Lower leg skin (tissue), 4 donors: ENCODE measurements at regions not wholly inside any gene's neighbourhood (a gene's known extent, or its start where the extent isn't known, plus 50 kb on each side); places are given as distances from the start of the nearest gene placed in this dataset.
"Not testable (repeated sequence)": the region's sequence is repeated elsewhere in the genome, so short reads cannot be mapped to it uniquely, and the experiment has no call there.

Experiments used
- DNase-seq, 2 donors: peaks; one replicate each; pipeline ENCODE4 v3.0.0-alpha.2; 2019; ENCODE audit warnings: low spot score in 2 of 2
- H3K4me3 ChIP-seq: fragments of 200-600 bp; sonication (generic); 2 replicates; pipeline ENCODE4 v1.5.1; 2017; ENCODE audit warnings: mild to moderate bottlenecking, low read depth; ENCODE audit not compliant: poor library complexity, severe bottlenecking
- CTCF ChIP-seq, 3 donors: fragments of 450-650 bp; IDR thresholded peaks; one replicate each; pipeline ENCODE4 v1.5.1; 2016; ENCODE audit warnings: antibody characterized with exemption in 3 of 3, mild to moderate bottlenecking in 3 of 3, moderate library complexity in 2 of 3
- POLR2A ChIP-seq, 2 donors: fragments of 450-650 bp; IDR thresholded peaks; one replicate each; pipeline ENCODE4 v1.6.1; 2016 to 2017; ENCODE audit warnings: antibody characterized with exemption in 2 of 2, mild to moderate bottlenecking in 1 of 2, moderate library complexity in 1 of 2
- WGBS, 2 donors: methylation state at CpG; one replicate each; pipeline ENCODE4 v1.1.5; 2018; 5-methylcytosine and 5-hydroxymethylcytosine counted together
- intact Hi-C: fragments of 100-400 bp; cut with DNase I; formaldehyde crosslinking; loops from one replicate; pipeline ENCODE4 v1.15.0; 2023; ENCODE audit warnings: low total_unique reads

DNA sequence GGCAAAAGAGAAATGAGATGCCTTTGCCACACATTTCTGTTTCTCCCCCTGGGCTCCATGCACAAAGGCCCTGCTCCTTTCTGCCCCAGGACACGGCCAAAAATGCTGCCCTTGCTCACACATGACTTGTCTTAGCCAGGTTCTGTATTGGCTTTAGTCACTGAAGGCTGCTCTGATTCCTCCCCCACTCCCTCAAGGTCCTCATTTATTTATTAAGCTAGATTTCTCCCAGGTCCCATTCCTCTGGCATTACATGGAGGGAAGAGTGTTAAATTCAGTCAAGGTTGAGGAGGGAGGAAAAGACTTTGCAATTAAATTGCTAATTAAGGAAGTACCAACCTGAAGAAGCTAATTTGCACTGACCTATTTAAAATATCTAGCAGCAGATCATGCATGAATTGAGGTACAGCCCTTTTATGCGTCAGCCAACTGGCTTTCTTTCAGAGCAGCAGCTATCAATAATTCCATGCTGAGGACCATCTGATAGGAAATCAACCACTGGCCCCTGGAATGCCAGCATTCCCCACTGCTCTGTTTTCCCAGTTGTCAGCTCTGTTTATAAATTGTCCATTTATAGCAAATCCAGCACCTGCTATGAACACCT lies 81.2 kb upstream of the MAP3K1 start:
- no peak for TF ChIP-seq POLR2A (IDR thresholded peaks at IDR 0.05)
- no peak for TF ChIP-seq CTCF (IDR thresholded peaks at IDR 0.05)
- H3K4me3 ChIP-seq: no peak overlapping the region
- 39 to 42% methylated on average over 2 of the region's 2 CpGs for WGBS, 2 donors
- intact Hi-C loops: no loop called here
- no peak for DNase-seq

DNA sequence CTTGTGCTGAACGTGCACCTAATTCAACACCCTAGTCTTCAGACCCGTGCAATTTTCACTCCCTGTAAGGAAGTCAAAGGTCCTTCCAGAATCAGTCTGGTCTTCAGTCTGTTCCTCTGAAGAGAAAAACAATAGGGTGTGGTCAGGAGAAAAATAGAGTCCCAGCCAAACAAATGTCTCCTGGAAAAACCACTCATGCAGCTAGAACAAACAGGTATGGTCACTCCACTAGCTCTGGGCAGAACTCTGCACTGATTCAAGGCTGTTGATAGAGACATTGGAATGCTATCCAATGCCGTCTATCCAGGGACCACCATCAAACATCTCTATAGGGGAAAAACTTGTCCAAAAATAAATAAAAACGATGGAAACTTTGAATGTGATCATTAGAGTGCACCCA lies 81.8 kb upstream of the MAP3K1 start:
- intact Hi-C loops: no loop called here
- WGBS, 2 donors: 57 to 72% methylated on average over 4 of the region's 4 CpGs
- no peak overlapping the region for H3K4me3 ChIP-seq
- no peak for DNase-seq
- TF ChIP-seq CTCF (IDR thresholded peaks at IDR 0.05) (no peak), POLR2A (IDR thresholded peaks at IDR 0.05) (no peak)

GRCh38 chr5:56732121-56732520 lies 83.2 kb upstream of the MAP3K1 start:
- intact Hi-C loops: no loop called here
- H3K4me3 ChIP-seq: no peak overlapping the region
- WGBS, 2 donors: 55 to 58% methylated on average over 6 of the region's 6 CpGs

GRCh38 chr5:56731473-56731872 lies 83.9 kb upstream of the MAP3K1 start:
- WGBS, 2 donors: 96% methylated on average over 2 of the region's 2 CpGs
- DNase-seq, intact Hi-C loops, H3K4me3 ChIP-seq: not testable (repeated sequence)

More at GRCh38 chr5:56732121-56732520, 83.2 kb upstream of the MAP3K1 start:
- DNase-seq: no peak
- TF ChIP-seq POLR2A (IDR thresholded peaks at IDR 0.05): no peak
- TF ChIP-seq CTCF (IDR thresholded peaks at IDR 0.05): no peak

DNA sequence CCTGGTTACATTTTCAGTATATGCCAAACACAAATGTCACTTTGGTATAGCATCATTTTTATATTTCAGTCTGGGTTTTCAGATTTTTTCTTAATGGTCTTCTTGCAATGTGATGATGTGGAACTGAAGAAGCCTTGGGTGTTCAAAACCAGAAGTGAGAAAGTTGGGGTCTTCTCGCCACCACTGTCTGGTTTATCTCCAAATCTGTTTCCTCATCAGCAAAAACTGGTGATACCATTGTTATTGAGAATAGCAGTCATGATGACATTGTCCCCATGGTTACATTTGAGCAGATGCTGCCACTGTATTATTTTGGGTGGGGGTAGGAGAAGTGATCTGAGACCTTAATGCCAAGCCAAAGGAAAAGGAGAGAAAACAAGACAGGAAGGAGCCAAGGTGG lies 85.9 kb upstream of the MAP3K1 start:
- no peak for TF ChIP-seq CTCF (IDR thresholded peaks at IDR 0.05)
- no peak for TF ChIP-seq POLR2A (IDR thresholded peaks at IDR 0.05)
- WGBS, 2 donors: 82 to 85% methylated on average over 1 of the region's 1 CpG
- intact Hi-C loops: no loop called here

DNA sequence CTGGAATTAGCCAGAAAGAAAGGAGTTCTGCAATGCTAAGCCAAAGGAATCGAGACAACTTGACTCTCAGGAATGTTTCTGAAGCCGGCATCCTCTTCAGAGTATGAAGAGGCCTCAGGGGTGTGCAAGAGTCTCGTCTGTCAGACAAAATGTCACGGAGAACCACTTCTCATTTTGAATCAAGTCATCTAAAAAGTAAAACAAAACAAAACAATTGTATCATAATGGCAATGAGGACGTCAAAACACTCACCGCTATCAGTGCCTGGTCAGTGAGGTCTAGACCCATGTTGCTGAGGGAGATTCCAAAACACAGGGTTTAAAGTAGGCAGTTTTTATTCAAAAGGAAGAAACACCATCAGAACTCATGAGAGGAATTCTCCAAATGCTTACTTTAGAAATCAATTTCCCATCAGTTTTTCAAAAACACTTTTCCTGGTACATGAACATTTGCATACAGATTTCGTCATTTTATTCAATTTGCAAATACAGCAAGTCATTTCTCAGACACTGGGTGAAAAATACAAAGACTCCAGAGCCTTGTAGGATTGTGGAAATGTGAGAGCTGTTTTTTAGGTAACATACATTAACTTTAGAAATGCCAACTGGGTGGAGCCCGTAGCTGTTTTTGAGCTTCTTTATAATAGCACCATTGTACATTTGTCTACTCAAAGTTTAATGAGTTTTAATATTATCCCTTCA lies 89.5 kb upstream of the MAP3K1 start:
- TF ChIP-seq POLR2A (IDR thresholded peaks at IDR 0.05): no peak
- TF ChIP-seq CTCF (IDR thresholded peaks at IDR 0.05): no peak
- intact Hi-C loops: no loop called here
- DNase-seq: no peak
- 43 to 46% methylated on average over 8 of the region's 8 CpGs for WGBS, 2 donors
- H3K4me3 ChIP-seq: no peak overlapping the region

More for the DNA sequence above, 85.9 kb upstream of the MAP3K1 start:
- H3K4me3 ChIP-seq: no peak overlapping the region
- DNase-seq: no peak

DNA sequence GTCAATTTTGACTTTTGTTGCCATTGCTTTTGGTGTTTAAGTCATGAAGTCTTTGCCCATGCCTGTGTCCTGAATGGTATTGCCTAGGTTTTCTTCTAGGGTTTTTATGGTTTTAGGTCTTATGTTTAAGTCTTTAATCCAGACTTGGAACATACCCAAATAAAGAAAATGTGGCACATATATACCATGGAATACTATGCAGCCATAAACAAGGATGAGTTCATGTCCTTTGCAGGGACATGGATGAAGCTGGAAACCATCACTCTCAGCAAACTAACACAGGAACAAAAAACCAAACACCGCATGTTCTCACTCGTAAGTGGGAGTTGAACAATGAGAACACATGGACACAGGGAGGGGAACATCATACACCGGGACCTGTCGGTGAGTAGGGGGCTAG lies 90.5 kb upstream of the MAP3K1 start:
- intact Hi-C loops: not testable (repeated sequence)
- WGBS, 2 donors: 94% methylated on average over 4 of the region's 4 CpGs

More for the DNA sequence above, 90.5 kb upstream of the MAP3K1 start:
- not testable (repeated sequence) for H3K4me3 ChIP-seq, DNase-seq
